ENCODE measurements at regions not wholly inside any gene's neighbourhood (a gene's known extent, or its start where the extent isn't known, plus 50 kb on each side); places are given as distances from the start of the nearest gene placed in this dataset.
A peak's percentile ranks its signal among the peaks of the same experiment; 100 is the strongest.

GRCh38 chr11:105321696-105322095, 182.1 kb upstream of the CARD18 start:
- Histone ChIP-seq H3K36me3 (ENCODE audit: insufficient read depth, low read length, poor library complexity, severe bottlenecking) (no peaks in the 10 kb centered on the region), H3K27ac (ENCODE audit: low read depth, low read length, poor library complexity, severe bottlenecking) (no peak overlapping the region), H3K4me1 (ENCODE audit: insufficient read depth, low read length, poor library complexity, severe bottlenecking) (no peaks in the 10 kb centered on the region), H3K27me3 (replicated peaks; ENCODE audit: insufficient read depth, low read depth, low read length, poor library complexity) (no peaks in the 10 kb centered on the region), H3K9me3 (ENCODE audit: low read depth, low read length, poor library complexity, severe bottlenecking) (no peaks in the 10 kb centered on the region), H3K4me3 (ENCODE audit: low read depth, low read length, poor library complexity, severe bottlenecking) (no peak overlapping the region)
- BruUV-seq (replicated peaks), result no TSS peak
- DNase-seq (ENCODE audit: low spot score), result no peak
- ChIA-PET POLR2A (ENCODE audit: low non-redundant PET) (no interaction called here), CTCF (no interaction called here)
- TF ChIP-seq EZH2 (IDR thresholded peaks at IDR 0.05; ENCODE audit: borderline replicate concordance, low read depth, low read length, poor library complexity, severe bottlenecking), result no peak
- no peak for TF ChIP-seq CTCF (conservative IDR thresholded peaks at IDR 0.05; ENCODE audit: low read depth, low read length)
- intact Hi-C loops (cut with micrococcal nuclease; ENCODE audit: unreplicated experiment), result no loop called here

GRCh38 chr11:105315287-105315686, 175.7 kb upstream of the CARD18 start:
- BruUV-seq (replicated peaks), result no TSS peak
- ChIA-PET POLR2A (ENCODE audit: low non-redundant PET) (no interaction called here), CTCF (no interaction called here)
- Histone ChIP-seq H3K4me3 (ENCODE audit: low read depth, low read length, poor library complexity, severe bottlenecking) (no peak overlapping the region), H3K9me3 (ENCODE audit: low read depth, low read length, poor library complexity, severe bottlenecking) (no peaks in the 10 kb centered on the region), H3K36me3 (ENCODE audit: insufficient read depth, low read length, poor library complexity, severe bottlenecking) (no peaks in the 10 kb centered on the region), H3K27ac (ENCODE audit: low read depth, low read length, poor library complexity, severe bottlenecking) (no peak overlapping the region), H3K27me3 (replicated peaks; ENCODE audit: insufficient read depth, low read depth, low read length, poor library complexity) (no peaks in the 10 kb centered on the region), H3K4me1 (ENCODE audit: insufficient read depth, low read length, poor library complexity, severe bottlenecking) (no peaks in the 10 kb centered on the region)
- intact Hi-C loops (cut with micrococcal nuclease; ENCODE audit: unreplicated experiment), result loop anchor here (5.0 kb wide), 1 partner anchor 318 kb away; no protein-coding TSS in a partner anchor
- peak; percentile 13 for DNase-seq (ENCODE audit: low spot score)
- TF ChIP-seq CTCF (conservative IDR thresholded peaks at IDR 0.05; ENCODE audit: low read depth, low read length) (peak; percentile 34), EZH2 (IDR thresholded peaks at IDR 0.05; ENCODE audit: borderline replicate concordance, low read depth, low read length, poor library complexity, severe bottlenecking) (no peak)

- H3K27ac ChIP-seq (ENCODE audit: low read depth, low read length, poor library complexity, severe bottlenecking), result no peak overlapping the region
- intact Hi-C loops (cut with micrococcal nuclease; ENCODE audit: unreplicated experiment), result no loop called here
- H3K27me3 ChIP-seq (replicated peaks; ENCODE audit: insufficient read depth, low read depth, low read length, poor library complexity), result no peaks in the 10 kb centered on the region
- H3K4me1 ChIP-seq (ENCODE audit: insufficient read depth, low read length, poor library complexity, severe bottlenecking), result no peaks in the 10 kb centered on the region
- no peak for DNase-seq (ENCODE audit: low spot score)
- BruUV-seq (replicated peaks), result no TSS peak
- H3K36me3 ChIP-seq (ENCODE audit: insufficient read depth, low read length, poor library complexity, severe bottlenecking), result no peaks in the 10 kb centered on the region
- TF ChIP-seq CTCF (conservative IDR thresholded peaks at IDR 0.05; ENCODE audit: low read depth, low read length), result no peak
- TF ChIP-seq EZH2 (IDR thresholded peaks at IDR 0.05; ENCODE audit: borderline replicate concordance, low read depth, low read length, poor library complexity, severe bottlenecking), result no peak
- H3K4me3 ChIP-seq (ENCODE audit: low read depth, low read length, poor library complexity, severe bottlenecking), result no peak overlapping the region
- H3K9me3 ChIP-seq (ENCODE audit: low read depth, low read length, poor library complexity, severe bottlenecking), result no peaks in the 10 kb centered on the region
- ChIA-PET POLR2A (ENCODE audit: low non-redundant PET) (no interaction called here), CTCF (no interaction called here)
Measured at GRCh38 chr11:105312266-105312665, 172.7 kb upstream of the CARD18 start.

Data from A673 (cell line).